ENCODE measurements at regions not wholly inside any gene's neighbourhood (a gene's known extent, or its start where the extent isn't known, plus 50 kb on each side); places are given as distances from the start of the nearest gene placed in this dataset.

- TF ChIP-seq CTCF (IDR thresholded peaks at IDR 0.05): no peak
- TF ChIP-seq POLR2A (IDR thresholded peaks at IDR 0.05): no peak
- no peak for TF ChIP-seq EP300 (IDR thresholded peaks at IDR 0.05; ENCODE audit: low read depth)
These were observed 603.9 kb upstream of the FANCL start for GRCh38 chr2:58845011-58845410.

Data from transverse colon (tissue), 3 donors.